COLO668 (cell line): ENCODE measurements at regions not wholly inside any gene's neighbourhood (a gene's known extent, or its start where the extent isn't known, plus 50 kb on each side); places are given as distances from the start of the nearest gene placed in this dataset.

Source experiments
- DNase-seq: peaks from one replicate; lab custom pipeline; 2025; ENCODE audit not compliant: unreplicated experiment; lab: John Stamatoyannopoulos, UW

DNA sequence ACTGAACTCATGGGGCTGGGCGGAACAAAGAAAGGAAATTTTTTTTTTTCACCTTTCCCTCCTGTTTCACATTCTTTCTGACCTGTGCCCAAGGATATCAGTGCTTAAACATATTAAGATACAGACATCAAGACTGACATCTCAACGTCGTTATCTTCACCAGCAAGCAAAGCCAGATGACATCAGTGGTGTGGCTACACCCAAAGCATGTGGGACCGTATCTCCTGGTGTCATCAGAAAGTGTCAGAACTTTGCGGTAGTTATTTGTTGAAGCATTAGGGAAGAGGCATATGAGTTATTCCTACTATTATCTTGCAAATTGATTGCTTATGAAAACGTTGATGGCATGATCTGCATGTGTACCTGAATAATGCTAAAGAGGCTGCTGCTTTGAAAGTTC, 487.4 kb downstream of the TLE4 start:
- no peak for DNase-seq

DNA sequence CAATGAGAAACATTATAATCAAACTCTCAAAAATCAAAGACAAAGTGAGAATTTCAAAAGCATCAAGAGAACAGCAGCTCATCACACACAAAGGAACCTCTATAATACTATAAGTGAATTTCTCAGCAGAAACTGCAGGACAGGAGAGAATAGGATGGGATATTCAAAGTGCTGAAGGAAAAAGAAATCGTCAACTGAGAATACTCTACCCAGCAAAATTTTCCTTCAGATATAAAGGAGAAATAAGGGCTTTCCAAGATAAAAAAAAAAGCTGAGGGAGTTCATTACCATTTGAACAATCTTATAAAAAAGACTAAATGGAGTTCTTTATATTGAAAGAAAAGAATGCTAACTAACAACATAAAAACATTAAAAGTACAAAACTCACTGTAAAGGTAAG, 481.1 kb downstream of the TLE4 start:
- no peak for DNase-seq

DNA sequence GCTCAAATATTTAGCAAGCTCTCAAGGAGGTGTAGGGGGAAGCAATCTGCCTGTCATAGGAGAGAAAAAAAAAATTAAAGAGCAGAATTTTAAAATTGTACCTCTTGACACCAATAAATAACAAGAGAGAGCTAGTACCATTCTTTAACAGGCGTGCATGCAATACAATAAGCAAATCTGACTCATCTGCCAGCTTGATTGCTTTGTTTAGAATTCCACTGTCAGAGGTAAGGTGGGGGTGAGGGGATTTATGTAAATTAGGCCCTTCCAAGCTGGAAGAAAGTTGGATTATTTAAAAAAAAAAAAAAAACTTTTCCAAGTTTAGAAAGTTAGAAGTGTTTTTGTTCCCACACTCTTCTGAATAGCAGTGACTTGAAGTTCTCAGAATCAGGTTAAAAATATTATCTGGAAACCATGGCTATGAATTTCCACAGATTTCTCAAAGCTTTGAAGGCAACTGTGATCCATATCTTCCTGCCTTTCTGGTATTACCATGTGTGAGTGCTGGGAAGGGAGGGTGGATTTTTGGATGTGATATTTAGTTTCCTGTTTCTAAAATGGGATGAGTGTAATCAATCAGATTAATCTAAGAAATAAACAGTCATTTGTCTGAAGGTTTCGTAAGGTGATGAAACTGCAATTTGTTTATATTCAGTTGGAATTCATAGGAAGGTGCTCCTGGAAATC, 477.5 kb downstream of the TLE4 start:
- DNase-seq: no peak

DNA sequence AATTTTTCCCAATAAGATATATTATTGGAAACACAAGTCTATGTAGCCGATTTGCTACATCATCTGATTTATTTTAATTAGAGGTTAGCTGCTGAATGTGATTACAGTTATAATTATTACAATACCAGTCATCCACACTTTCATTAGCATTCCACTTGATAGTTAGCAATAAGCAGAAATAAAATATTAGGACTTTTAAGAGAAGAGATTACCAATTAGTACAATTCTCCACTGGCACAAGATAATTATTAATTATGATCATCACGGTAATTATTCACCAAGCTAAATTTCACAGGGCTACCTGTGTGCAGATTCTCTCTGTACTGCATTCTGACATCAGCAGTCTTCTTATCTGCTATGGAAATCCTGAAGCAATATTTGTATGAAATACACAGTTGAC, 474.7 kb downstream of the TLE4 start:
- DNase-seq: no peak

DNA sequence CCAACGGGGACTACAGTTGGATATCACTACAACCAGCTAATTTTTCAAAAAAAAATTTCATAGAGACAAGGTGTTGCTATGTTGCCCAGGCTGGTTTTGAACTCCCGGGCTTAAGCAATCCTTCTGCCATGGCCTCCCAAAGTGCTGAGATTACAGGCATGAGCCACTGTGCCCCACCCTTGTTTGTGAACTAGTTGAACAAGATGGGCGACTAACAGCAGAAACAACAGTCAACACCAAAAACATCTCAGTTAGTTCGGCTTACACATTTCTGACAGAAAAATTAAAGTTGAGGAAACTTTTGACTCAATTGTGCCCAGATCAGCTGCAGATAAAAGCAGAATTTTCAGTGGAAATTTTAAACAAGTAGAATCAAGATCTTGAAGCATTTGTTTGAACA, 470.1 kb downstream of the TLE4 start:
- DNase-seq: no peak

DNA sequence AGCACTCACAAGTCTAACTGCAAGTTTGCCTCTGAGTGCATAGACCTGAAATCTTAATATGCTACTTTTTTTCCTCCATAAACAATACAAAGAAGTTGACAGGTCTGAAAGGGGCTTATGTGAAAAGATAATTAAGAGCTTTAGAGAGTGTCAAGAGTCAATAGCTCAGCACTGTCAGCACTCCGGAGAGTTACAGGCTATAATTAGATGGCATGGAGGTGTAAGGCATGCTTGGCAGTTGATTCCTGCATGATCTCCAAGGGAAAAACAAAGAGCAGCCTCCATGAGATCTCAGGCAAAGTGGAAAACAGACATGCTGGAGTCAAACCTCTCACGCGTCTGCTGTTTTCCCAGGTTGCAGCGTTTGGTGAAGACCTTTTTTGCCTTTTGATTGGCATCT, 468.7 kb downstream of the TLE4 start:
- DNase-seq: no peak

DNA sequence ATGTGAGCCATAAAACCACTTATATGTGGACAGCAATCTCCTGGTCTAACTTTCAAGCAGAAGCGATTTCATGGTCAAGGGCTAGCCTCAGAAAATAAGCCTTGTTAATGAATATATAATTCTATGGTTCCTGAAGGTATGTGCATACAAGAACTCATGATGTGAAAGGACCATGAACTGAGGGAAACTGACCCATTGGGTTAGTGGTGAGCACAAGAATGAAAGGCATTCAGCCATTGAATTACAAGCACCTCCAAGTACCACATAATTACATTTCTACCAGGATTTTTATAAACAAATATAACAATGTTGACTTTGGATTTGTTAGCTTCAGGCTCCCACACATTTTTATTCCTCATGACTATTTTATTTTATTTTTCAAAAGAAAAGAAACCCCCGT, 459.0 kb downstream of the TLE4 start:
- no peak for DNase-seq

DNA sequence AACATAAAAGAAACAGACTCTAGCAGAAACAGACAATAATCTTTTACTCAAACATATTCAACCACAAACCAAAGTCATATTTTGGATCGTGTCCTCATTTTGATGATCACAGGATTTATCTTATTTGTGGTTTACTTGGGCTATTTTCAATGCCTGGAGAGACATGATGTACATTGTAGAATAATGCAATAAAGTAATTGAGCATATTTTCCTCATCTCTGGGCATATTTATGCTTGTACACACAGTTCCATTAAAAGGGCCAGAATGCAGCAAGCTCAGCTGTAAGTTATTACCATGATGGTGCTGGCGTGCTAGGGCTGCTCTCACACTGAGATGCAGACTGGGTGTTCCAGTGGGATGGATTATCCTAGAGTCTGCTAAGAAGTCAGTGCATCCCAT, 456.7 kb downstream of the TLE4 start:
- no peak for DNase-seq

DNA sequence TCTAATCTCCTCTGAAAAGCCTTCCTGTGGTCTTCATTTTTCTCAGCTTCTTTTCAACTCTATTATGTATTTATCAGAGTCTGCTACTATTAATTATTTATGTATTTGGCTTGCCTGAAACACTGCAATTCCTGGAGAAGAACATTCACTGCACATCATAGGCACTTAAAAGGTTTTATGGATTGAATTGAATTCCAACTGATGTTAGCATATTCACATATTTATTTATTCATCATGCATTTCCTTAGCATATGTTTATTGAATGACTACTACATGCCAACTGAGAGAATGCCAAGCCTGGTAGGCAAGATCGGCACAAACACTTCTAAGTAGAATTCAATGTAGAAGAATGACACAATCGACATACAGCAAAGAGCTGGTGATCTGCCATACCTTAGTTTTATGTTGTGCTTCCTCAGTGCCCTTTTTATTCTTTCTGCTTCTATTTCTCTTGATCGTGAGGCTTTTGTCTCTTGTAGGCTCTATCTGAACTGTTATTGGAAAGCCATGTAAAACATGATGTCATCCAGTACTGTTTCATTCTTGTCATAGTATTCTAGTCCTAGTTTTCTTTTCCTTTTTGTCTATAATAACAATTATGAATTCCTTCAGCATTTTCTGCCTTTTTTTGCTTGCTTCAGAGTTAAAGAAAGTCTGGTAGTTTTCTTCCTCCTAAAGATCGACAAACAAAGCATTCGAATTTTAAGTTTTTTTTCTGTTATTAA, 454.2 kb downstream of the TLE4 start:
- no peak for DNase-seq

DNA sequence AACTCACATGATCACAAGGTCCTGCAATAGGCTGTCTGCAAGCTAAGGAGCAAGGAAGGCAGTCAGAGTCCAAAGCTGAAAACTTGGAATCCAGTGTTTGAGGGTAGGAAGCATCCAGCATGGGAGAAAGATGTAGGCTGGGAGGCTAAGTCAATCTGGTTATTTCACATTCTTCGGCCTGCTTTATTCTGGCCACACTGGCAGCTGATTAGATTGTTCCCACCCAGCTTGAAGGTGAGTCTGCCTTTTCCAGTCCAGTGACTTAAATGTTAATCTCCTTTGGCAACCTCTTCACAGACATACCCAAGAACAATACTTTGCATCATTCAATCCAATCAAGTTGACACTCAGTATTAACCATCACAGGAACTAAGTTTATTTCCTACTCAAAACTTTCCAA, 453.4 kb downstream of the TLE4 start:
- no peak for DNase-seq

DNA sequence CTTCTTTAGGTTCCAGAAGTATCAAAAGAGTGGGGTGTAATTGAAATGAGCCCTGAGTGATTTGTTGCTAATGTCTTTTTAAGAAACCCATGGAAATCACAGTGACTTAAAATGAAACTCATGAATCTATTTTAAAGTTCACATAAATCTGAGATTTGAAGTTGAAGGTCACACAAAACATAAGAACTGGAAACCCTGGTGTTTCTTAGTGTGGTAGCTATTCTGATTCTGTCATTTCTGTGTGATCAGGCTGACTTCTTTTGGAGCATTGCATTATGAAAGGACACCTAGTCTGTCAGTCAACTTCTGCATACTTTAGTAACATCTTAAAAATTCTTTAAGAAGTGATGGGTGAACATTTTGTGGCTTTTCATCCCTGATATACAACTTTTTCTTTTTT, 448.8 kb downstream of the TLE4 start:
- DNase-seq: no peak

DNA sequence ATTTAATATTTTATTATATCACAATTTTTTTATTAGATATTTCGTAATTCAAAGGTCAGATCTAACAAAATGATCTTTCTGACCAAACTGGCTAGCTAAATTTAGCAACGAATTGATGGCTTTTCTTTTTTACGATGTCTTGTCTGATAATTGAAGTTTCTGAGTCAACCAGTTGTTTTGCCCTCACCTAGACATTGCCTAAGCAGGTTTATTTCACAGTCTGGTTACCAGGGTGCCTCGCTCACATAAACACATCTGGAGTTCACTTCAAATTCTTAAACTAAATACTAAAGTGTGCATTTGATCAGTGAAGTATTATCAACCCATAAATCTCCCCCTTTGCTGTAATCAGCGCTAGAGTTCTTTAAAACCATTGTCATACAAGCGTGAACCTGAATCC, 448.3 kb downstream of the TLE4 start:
- DNase-seq: no peak

DNA sequence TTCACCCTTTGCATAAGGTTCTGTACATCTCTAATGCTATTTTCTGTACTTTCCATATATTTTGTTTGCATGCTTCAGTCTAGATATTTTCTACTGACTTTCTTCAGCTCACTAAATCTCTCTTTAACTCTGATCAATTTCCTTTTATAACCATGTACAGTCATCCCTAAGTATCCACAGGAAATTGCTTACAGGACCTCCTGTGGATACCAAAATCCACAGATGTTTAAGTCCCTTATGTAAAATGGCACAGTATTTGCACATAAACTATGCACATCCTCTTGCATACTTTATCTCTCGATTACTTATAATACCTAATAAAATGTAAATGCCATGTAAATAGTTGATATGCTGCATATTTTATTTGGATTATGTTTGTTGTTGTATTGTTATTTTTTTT, 442.1 kb downstream of the TLE4 start:
- no peak for DNase-seq

DNA sequence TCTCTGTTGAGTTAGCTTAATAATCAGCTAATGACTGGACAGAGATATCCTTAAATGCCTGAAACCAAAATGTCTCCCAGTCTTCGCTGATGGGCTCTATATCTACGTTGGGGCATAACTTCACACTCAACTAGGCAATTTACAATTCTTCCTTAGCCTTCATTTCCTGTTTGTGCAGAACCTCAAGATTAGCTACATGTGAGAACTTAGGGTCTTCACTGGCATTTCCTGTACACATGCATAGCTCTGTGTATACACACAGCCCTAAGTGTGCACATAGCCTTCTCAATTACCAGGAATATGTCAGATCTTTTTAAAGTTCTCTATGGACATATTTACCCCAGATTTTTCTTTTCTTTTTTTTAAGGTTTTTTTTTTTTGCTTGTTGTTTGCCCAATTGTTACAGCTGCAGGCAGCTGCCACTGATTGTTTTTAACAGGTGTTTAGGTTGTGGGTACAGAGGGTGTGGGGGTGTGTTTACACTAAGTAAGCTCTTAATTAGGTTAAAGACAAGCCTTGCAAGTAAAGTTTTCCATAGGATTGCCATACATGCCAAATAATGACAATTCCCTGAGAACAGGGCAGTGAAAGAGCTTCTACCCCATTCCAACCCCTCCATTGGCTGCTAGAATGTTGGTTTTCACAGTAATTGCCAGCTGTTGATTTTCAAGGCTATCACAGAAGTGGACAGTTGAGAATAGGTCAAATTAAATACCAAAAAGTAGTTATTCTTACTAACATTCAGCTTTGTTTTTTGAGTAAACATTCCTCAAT, 441.0 kb downstream of the TLE4 start:
- no peak for DNase-seq

DNA sequence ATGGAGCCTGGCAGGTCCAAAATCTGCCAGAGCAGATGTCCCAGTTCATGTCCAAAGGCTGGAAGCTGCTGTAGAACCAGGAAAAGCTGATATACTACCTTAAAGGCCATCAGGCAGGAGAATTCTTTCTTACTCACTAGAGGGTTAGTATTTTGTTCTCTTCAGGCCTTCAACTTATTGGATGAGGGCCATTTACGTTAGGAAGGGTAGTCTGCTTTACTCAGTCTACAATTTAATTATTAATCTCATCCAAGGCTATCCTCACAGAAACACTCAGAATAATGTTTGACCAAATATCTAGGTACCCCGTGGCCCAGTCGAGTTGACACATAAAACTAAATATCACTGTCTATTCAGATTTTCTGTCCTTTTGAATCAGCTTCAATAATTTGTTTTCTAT, 437.4 kb downstream of the TLE4 start:
- DNase-seq: no peak

DNA sequence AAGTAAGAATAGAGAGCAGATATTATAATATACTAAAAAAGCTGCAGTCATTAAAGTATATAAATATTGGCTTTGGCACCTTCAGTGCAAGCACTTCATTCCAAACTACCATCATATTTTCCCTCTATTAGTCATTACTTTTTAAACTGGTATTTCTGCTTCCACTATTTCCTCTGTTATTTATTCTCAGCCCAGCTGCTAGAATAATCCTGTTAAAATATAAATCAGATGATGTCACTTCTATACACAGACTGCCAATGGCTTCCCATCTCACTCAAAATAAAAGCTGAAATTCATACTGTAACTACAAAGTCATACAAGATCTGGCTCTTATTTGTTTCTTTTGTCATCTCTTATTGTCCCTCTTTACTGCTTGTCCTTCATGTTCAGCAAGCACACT, 432.9 kb downstream of the TLE4 start:
- no peak for DNase-seq

DNA sequence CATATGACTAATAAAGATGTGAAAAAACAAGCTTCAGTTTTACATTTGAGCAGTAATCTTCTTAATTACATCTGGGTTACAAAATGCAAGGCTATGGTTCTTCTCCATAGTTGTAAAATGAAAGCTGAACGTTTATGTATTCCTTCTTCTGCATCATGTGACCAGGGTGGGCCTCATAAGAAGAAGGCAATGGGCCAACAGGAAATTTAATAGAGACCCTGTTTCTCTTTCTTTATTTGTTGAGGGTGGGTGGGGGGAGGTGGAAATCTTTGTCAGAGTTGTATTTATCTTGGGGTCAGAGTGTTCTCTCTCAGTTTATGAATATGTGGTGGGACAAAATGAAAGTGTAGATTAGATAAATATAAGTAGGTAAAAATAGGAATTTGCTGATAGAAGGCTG, 418.8 kb downstream of the TLE4 start:
- DNase-seq: no peak

DNA sequence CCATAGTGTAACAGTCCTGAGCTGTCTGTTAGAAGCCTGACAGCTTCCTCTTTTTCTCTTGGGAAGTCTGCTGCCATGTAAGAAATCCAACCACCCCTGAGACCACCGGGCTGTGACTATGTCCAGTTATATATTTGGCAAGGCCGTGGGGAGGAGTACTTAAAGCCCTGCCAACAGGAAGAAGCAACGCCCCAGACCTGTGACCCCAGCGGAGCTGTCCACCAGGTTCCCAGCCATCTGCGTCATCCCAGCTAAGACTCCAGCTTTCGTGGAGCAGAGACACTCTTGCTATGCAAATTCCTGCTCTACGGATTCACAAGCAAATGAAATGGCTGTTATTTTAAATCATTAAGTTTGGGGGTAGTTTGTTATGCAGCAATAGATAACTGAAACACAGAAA, 417.3 kb downstream of the TLE4 start:
- DNase-seq: no peak

DNA sequence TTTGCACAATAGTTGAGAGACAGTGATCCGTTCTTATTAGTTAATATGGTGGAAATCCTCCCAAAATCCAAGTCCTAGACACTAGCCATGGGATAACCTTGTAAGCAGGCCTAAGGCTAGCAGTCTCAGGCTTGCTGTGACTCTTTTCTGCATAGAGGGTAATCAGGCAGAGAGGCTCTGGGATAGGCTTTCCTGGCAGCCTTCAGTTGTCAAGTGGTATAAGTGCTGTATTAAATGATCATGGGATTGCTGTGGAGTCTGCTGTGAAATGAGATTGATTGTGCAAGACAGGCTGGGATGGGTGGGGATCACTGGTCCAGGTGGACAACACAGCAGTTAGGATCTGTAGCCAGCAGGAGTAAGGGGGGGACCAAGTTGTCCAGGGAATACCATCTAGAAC, 416.4 kb downstream of the TLE4 start:
- DNase-seq: no peak

DNA sequence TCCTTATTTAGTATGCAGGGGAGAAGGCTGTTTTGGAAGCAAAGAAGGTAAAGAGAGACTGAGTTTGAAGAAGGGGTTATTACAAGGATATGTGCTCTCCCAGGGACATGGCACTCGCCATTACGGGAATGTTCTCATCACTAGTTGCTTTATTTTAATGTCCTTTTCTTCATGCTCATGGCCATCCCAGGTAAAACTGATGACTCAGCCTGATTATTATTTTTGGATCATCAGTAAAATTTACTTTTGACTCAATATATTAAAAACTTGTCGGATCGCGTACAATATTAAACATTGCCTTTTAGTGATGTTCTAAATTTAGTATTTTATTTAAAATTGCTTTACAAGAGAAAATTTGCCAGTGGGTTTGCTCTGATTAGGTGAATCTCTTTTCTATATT, 414.7 kb downstream of the TLE4 start:
- DNase-seq: no peak

DNA sequence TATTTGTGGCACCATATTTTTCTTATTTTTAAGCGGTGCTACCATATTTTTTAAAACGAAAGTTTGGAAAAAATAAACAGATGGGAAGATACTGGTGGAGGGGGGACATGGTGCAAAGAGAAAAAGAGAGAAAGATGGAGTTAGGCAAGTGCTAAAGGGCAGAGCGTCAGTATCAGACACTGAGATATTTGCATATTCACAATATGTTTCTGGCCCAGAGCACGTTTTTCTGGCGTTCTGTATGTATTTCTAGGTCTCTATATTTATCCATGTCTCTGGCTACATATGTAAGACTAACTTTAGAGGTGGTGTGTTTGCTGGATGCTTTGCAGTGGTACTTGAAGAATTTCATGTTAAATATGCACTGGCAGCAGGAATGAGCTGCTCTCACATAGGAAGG, 414.0 kb downstream of the TLE4 start:
- DNase-seq: no peak

DNA sequence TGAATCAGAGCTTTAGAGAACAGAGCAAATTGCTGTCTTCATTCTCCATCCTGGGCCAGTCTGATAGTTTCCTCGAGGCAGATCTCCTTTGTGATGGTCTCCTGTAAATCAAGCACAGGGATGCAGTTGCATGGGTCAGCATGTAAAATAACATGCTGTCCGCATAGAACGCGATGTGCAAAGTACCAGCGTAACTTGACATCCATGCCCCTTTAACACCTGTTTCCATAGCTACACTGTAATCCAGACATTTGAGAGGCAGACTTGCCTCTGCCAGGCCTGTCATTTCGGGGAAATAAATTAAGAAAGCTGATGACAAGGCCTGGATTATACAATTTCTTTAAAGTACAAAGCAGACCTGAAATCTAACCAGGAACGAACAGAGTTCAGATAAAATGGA, 413.5 kb downstream of the TLE4 start:
- DNase-seq: no peak
